ENCODE measurements at regions not wholly inside any gene's neighbourhood (a gene's known extent, or its start where the extent isn't known, plus 50 kb on each side); places are given as distances from the start of the nearest gene placed in this dataset.

DNA sequence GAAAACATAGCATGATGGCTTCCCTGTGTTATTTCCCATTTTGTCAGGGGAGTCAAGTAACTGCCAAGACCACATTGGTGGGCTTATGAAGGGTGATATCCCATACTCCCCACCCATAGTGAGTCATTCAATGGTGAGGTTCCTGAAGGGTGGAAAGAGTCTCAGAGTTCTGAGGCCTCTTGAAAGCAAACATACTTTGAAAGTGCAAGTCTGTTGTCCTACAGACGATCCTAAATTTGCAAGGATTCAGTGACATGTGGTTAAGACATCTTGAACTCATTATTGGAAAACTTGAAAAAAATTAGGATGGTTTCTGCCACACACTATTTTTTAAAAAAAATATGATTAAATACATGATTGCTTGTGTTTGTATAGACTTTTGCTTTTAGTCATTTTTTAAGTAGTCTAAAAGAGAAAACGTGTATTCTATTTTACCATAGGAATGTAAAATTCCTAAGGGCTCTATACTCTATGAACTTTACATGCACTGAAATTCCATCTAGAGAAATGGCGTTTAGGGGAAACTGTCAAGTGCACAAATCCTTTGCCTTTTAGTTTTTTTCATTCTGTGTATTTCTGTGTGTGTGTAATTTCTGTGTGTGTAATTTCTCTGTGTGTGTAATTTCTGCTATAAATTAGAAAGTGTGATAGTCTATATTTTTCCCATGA lies 225.5 kb upstream of the ADAMTS5 start:
- DNase-seq (ENCODE audit: low read depth), result no peak

- no peak for DNase-seq (ENCODE audit: low read depth)
Observed at GRCh38 chr21:27190601-27191000, 223.7 kb upstream of the ADAMTS5 start.

DNA sequence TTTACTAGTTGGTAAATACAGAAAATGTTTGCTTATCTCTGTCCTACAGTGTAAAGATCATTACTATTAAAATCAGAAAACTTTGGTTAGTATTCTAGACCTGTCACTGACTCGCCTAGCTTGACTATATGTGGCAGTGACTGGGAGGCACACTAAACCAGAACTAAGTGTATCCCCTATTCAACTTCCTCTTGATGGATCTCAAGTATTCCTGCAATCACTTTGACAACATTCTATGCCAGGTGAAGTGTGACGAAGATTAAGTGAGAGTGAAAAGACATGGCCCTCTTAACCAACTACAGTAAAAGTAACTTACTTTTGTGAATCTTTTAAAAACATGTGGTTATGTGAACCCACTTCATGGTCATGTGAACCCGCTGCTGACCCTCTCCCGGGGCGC lies 223.0 kb upstream of the ADAMTS5 start:
- no peak for DNase-seq (ENCODE audit: low read depth)

DNA sequence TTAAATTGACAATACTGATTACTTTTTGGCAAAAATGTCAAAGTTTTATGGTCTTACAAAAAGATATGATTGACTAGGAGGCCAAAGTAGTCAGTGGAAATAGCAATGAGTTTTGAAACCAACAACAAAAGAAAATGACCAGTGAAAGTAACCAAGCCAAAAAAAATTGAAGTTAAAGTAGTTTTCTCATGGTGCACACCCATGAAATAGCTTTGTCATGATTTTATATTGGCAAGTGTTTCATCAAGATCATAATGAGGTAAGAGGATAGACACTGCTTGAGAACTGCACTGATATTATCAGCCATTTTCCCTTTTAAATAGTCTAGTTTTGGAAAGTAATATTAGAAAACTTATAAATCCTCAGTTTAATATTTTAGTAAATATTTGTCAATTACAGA lies 206.2 kb upstream of the ADAMTS5 start:
- no peak for DNase-seq (ENCODE audit: low read depth)

GRCh38 chr21:27171707-27172106 lies 204.8 kb upstream of the ADAMTS5 start:
- no peak for DNase-seq (ENCODE audit: low read depth)

DNA sequence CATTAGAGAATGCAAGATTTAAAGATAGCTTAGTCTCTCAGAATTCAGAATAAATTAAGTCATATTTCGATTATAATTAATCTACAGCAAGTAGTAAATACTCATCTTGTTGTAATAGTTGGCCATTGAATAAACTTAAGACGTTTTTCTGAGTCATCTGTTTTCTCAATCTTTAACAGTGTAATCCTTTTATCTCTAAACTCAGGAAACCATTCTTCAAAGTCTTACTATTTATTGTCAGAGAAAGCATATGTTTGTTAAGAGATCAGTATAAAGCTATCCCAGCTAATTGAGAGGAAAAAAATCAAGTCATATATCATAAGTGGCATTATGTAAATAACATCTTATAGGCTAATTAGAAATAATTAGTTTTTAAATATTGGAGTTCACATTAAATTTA lies 201.2 kb upstream of the ADAMTS5 start:
- DNase-seq (ENCODE audit: low read depth), result no peak

- no peak for DNase-seq (ENCODE audit: low read depth)
Observed at GRCh38 chr21:27164208-27165177, 197.6 kb upstream of the ADAMTS5 start.

- DNase-seq (ENCODE audit: low read depth), result no peak
Observed at GRCh38 chr21:27158967-27159366, 192.1 kb upstream of the ADAMTS5 start.

DNA sequence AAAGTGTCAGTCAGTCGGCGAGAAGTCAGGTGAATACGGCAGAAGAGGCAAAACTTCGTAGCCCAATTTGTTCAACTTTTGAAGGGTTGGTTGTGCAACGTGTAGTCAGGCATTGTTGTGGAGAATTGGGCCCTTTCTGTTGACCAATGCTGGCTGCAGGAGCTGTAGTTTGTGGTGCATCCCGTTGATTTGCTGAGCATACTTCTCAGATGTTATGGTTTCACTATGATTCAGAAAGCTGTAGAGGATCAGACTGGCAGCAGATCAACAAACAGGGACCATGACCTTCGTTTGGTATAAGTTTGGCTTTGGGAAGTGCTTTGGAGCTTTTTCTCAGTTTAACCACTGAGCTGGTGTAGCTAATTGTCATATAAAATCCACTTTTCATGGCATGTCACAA lies 190.2 kb upstream of the ADAMTS5 start:
- no peak for DNase-seq (ENCODE audit: low read depth)

DNA sequence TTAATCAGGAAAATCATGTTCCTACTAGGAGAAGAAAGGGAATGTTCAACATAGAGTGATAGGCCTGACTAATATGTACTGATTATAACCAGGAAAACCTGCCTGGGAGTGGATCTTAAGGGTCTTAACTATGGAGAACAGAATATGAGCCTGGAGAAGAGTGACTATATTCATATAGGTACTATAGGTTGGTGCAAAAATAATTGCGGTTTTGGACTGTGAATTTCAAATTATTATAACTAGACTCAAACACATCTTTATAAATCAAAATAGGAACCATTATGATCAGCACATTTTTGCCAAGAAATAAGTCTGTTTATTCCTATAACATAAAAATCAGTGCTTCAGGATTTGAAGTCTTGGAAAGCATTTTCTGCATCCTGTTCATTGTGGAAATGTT lies 189.8 kb upstream of the ADAMTS5 start:
- DNase-seq (ENCODE audit: low read depth), result no peak

DNA sequence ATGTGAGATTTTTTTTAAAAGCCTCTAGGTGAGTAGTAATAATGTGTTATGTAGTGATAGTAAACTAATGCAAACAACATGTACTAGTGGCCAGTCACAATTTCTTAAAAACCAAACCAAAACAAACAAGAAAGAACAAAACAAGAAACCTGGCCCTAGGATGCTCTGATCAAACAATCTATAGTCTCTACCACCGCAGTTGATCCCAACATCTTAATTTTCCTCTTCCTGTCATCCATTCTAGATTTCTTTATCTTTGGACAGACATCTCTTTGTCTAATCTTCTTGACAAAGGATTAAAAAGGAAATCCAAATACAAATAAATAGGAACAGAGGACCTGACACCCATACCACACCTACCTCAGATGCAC lies 188.2 kb upstream of the ADAMTS5 start:
- no peak for DNase-seq (ENCODE audit: low read depth)

GRCh38 chr21:27154451-27155129 lies 187.7 kb upstream of the ADAMTS5 start:
- DNase-seq (ENCODE audit: low read depth), result no peak

DNA sequence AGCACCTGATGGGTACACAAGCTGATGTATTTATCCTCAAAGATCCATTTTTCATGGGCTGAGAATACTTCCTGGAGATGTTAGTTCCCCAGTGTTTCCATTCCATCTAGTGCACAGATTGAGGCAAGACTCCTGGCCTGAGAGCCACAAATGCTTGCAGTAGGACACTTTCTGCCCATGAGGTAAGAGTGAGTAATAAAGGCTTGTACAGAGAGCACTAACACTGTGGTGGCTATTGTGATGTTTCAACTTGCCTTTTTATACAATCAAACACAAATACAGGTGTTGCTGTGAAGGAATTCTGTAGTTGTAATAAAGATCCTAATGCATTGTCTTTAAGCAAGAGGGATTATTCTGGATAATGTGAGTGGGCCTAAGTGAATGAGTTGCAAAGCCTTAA lies 186.1 kb upstream of the ADAMTS5 start:
- no peak for DNase-seq (ENCODE audit: low read depth)

GRCh38 chr21:27149034-27149433 lies 182.1 kb upstream of the ADAMTS5 start:
- no peak for DNase-seq (ENCODE audit: low read depth)

DNA sequence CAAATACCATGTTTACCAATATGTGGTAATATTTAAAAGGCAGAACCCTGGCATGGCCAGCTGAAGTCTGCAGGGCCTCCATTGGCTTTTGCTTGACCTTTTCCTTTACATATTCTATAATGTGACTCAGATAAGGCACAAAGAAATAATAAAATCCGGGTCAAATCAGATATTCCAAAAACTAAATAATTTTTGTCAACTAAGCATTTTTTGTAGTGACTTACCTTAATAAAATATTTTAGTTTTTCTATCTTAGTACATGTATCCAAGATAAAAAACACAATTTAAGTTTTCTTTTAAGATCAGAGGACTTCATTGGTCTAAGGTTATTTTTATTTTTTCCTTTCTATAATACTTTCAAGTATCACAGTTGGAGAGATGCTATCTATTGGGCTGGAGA lies 179.4 kb upstream of the ADAMTS5 start:
- DNase-seq (ENCODE audit: low read depth), result no peak

DNA sequence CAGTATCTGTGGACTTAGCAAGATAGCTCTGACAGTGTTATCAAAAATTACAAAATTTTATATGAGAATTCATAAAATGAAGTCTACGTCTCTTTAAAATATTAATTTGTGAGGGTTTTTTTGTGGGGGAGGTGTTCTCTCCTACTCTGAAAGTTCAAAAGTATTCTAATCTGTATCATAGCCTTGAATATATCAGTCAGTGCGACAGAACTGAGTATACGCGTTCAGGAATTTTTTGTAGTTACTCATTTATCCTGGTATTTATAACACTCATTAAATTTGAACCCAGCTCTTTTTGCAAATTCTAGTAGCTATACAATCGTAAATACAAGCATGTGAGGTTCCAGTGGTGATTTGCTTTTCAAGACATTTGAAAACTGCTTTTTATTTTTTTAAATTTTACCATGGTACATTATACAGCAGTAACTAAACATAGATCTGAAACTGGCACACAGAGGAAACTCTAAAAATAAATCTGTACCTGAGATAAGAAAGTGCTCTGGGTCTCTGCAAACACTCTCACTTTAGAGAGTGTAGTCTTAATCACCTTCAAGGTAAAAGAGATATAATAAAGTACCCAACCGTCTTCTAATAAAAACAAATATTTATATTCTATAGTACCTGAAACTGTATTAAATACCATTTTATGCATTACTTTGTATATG lies 178.4 kb upstream of the ADAMTS5 start:
- no peak for DNase-seq (ENCODE audit: low read depth)

GRCh38 chr21:27143476-27143875 lies 176.6 kb upstream of the ADAMTS5 start:
- DNase-seq (ENCODE audit: low read depth), result no peak

- DNase-seq (ENCODE audit: low read depth), result no peak
Observed at GRCh38 chr21:27139526-27139925, 172.6 kb upstream of the ADAMTS5 start.

GRCh38 chr21:27134516-27134915 lies 167.6 kb upstream of the ADAMTS5 start:
- no peak for DNase-seq (ENCODE audit: low read depth)

- DNase-seq (ENCODE audit: low read depth), result no peak
Observed at GRCh38 chr21:27132266-27132665, 165.4 kb upstream of the ADAMTS5 start.

DNA sequence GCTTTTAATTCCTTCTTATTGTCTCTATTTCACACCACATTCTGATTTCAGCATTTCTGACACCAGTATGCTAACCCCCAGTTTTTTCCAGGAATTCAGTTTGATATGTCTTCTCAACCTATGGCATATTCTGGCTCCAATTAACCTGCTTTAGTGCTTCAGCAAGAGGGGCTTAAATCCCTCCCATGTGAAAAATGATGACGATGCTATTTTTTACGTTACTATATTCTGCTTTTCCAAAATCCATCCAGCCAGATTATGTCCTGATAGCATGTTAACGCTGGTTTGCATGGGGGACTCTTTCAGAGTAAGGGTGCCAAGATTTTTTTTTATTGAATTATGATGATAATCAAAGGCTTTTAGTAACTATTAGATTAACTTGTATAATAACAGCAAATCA lies 163.3 kb upstream of the ADAMTS5 start:
- no peak for DNase-seq (ENCODE audit: low read depth)

GRCh38 chr21:27129694-27130093 lies 162.8 kb upstream of the ADAMTS5 start:
- DNase-seq (ENCODE audit: low read depth), result no peak
